HCT116 (cell line): ENCODE measurements at regions not wholly inside any gene's neighbourhood (a gene's known extent, or its start where the extent isn't known, plus 50 kb on each side); places are given as distances from the start of the nearest gene placed in this dataset.

Source experiments
- ATAC-seq: fragments of 200-7000 bp; cut with Tn5 transposase; 2 replicates; pipeline ENCODE4 v1.9.1; 2020; ENCODE audit warnings: mild to moderate bottlenecking, moderate library complexity
- BruUV-seq: library from RNA; stranded (reverse); fragments of 400-500 nt; replicated peaks from 2 replicates; lab custom pipeline; 2021; lab: Mats Ljungman, UMichigan
- CTCF ChIA-PET: fragments of 300-600 bp; sonication (Branson Sonifier 250); formaldehyde crosslinking; loops from one replicate; lab custom pipeline; 2021; ENCODE audit warnings: antibody characterized with exemption; lab: Charles Lee
- POLR2A ChIA-PET: fragments of 300-600, 350-600 bp; sonication (Branson Sonifier 250); formaldehyde crosslinking; loops from one replicate; lab custom pipeline; 2021; ENCODE audit warnings: antibody characterized with exemption; lab: Charles Lee
- RAD21 ChIA-PET, 2 experiments: fragments of 300-600 bp; sonication (Branson Sonifier 250); formaldehyde crosslinking; loops; one replicate each; lab custom pipeline; 2023; ENCODE audit warnings: low total read pairs in 2 of 2; ENCODE audit not compliant: uncharacterized antibody in 2 of 2, unreplicated experiment in 2 of 2, low non-redundant PET in 1 of 2; lab: Charles Lee
- DNase-seq: peaks from one replicate; pipeline ENCODE4 v3.0.0-alpha.2; 2010; ENCODE audit warnings: low read depth, low spot score
- H2AFZ ChIP-seq: fragments of 200-600 bp; shearing (Covaris generic), sonication (generic); 2 replicates; pipeline ENCODE4 v1.6.1; 2017; ENCODE audit warnings: low read depth, mixed run types, mixed read lengths, antibody characterized with exemption, low read length; ENCODE audit not compliant: poor library complexity, severe bottlenecking
- H3K27ac ChIP-seq: 2 replicates; pipeline ENCODE4 v1.5.1; 2012; ENCODE audit warnings: low read depth, low read length
- H3K27me3 ChIP-seq: fragments of 200-600 bp; sonication (generic); 2 replicates; pipeline ENCODE4 v1.6.1; 2016; ENCODE audit warnings: mixed run types, low read length, mixed read lengths; ENCODE audit not compliant: insufficient read depth
- H3K36me3 ChIP-seq, 2 experiments: fragments of 200-500 bp in 1 of 2; fragments of 200-600 bp in 1 of 2; sonication (Bioruptor generic) in 1 of 2; sonication (generic) in 1 of 2; 2 replicates each; pipeline versions ENCODE4 v1.5.1 to v1.6.1; 2014 to 2016; ENCODE audit warnings: low read length in 2 of 2, inconsistent platforms in 1 of 2, mixed read lengths in 1 of 2, mixed run types in 1 of 2; ENCODE audit not compliant: insufficient read depth in 2 of 2, control insufficient read depth in 1 of 2
- H3K4me1 ChIP-seq, 2 experiments: fragments of 200-600 bp in 1 of 2; sonication (generic) in 1 of 2; 2 replicates each; pipeline versions ENCODE4 v1.5.1 to v1.6.1; 2012 to 2017; ENCODE audit warnings: low read length in 2 of 2, inconsistent platforms in 1 of 2, mild to moderate bottlenecking in 1 of 2, mixed read lengths in 1 of 2, mixed run types in 1 of 2, moderate library complexity in 1 of 2; ENCODE audit not compliant: insufficient read depth in 2 of 2, control insufficient read depth in 1 of 2
- H3K4me2 ChIP-seq: fragments of 200-600 bp; sonication (generic); 2 replicates; pipeline ENCODE4 v1.6.1; 2017; ENCODE audit warnings: mixed run types, low read length, mixed read lengths
- H3K4me3 ChIP-seq, 2 experiments: fragments of 200-600 bp in 1 of 2; sonication (generic) in 1 of 2; replicated peaks in 1 of 2; 2 replicates each; pipeline ENCODE4 v1.5.1; 2011 to 2016; ENCODE audit warnings: low read length in 2 of 2, control low read depth in 1 of 2, low read depth in 1 of 2, mild to moderate bottlenecking in 1 of 2, mixed read lengths in 1 of 2, mixed run types in 1 of 2
- H3K79me2 ChIP-seq: fragments of 200-600 bp; sonication (generic); 2 replicates; pipeline ENCODE4 v1.6.1; 2017; ENCODE audit warnings: mild to moderate bottlenecking, mixed run types, low read length, moderate library complexity, mixed read lengths; ENCODE audit not compliant: insufficient read depth
- H3K9ac ChIP-seq: fragments of 200-600 bp; sonication (generic); 2 replicates; pipeline ENCODE4 v1.6.1; 2016; ENCODE audit warnings: low read length, mixed read lengths
- H3K9me2 ChIP-seq: fragments of 200-600 bp; sonication (generic), shearing (Covaris generic); 2 replicates; pipeline ENCODE4 v1.6.1; 2017; ENCODE audit warnings: mixed run types, mild to moderate bottlenecking, moderate library complexity; ENCODE audit not compliant: insufficient read depth
- H3K9me3 ChIP-seq, 2 experiments: fragments of 200-500 bp in 1 of 2; fragments of 200-600 bp in 1 of 2; sonication (Bioruptor generic) in 1 of 2; sonication (generic) in 1 of 2; 2 replicates each; pipeline ENCODE4 v1.6.1; 2014 to 2017; ENCODE audit warnings: low read length in 2 of 2, mixed read lengths in 2 of 2, inconsistent platforms in 1 of 2, low read depth in 1 of 2, mild to moderate bottlenecking in 1 of 2, mixed run types in 1 of 2, moderate library complexity in 1 of 2; ENCODE audit not compliant: control insufficient read depth in 1 of 2, insufficient read depth in 1 of 2
- H4K20me1 ChIP-seq: fragments of 200-600 bp; sonication (generic), shearing (Covaris generic); 2 replicates; pipeline ENCODE4 v1.6.1; 2017; ENCODE audit warnings: mixed run types, mild to moderate bottlenecking, moderate library complexity; ENCODE audit not compliant: insufficient read depth
- CEBPB ChIP-seq: IDR thresholded peaks from 2 replicates; pipeline ENCODE4 v1.6.1; 2012; ENCODE audit warnings: low read depth
- EGR1 ChIP-seq: IDR thresholded peaks from 2 replicates; pipeline ENCODE4 v1.6.1; 2012; ENCODE audit warnings: low read depth
- ELF1 ChIP-seq: IDR thresholded peaks from 2 replicates; pipeline ENCODE4 v1.6.1; 2012; ENCODE audit warnings: low read depth, borderline replicate concordance
- FOSL1 ChIP-seq: IDR thresholded peaks from 2 replicates; pipeline ENCODE4 v1.6.1; 2012; ENCODE audit warnings: low read depth
- JUND ChIP-seq: IDR thresholded peaks from 2 replicates; pipeline ENCODE4 v1.6.1; 2012
- MAX ChIP-seq: IDR thresholded peaks from 2 replicates; pipeline ENCODE4 v1.6.1; 2012
- POLR2A ChIP-seq: IDR thresholded peaks from 2 replicates; pipeline ENCODE4 v1.7.0; 2011; ENCODE audit warnings: borderline replicate concordance; ENCODE audit not compliant: insufficient read depth, insufficient read length; ENCODE audit errors: extremely low read depth
- POLR2AphosphoS5 ChIP-seq: IDR thresholded peaks from 2 replicates; pipeline ENCODE4 v1.6.1; 2011; ENCODE audit warnings: mild to moderate bottlenecking, low read depth, low read length, moderate library complexity
- RAD21 ChIP-seq: IDR thresholded peaks from 2 replicates; pipeline ENCODE4 v1.6.1; 2012; ENCODE audit warnings: low read depth, mild to moderate bottlenecking
- REST ChIP-seq: IDR thresholded peaks from 2 replicates; pipeline ENCODE4 v1.6.1; 2012; ENCODE audit warnings: low read depth
- SIN3A ChIP-seq: IDR thresholded peaks from 2 replicates; pipeline ENCODE4 v1.6.1; 2012; ENCODE audit warnings: low read depth
- SP1 ChIP-seq: IDR thresholded peaks from 2 replicates; pipeline ENCODE4 v1.6.1; 2012; ENCODE audit warnings: low read depth
- YY1 ChIP-seq: IDR thresholded peaks from 2 replicates; pipeline ENCODE4 v1.6.1; 2011; ENCODE audit warnings: low read length, low read depth, moderate library complexity, mild to moderate bottlenecking; ENCODE audit not compliant: insufficient replicate concordance; ENCODE audit errors: extremely low read depth
- ZBTB33 ChIP-seq: IDR thresholded peaks from 2 replicates; pipeline ENCODE4 v1.6.1; 2011; ENCODE audit warnings: mild to moderate bottlenecking, low read length, moderate library complexity; ENCODE audit not compliant: insufficient replicate concordance; ENCODE audit errors: extremely low read depth
- ZFX ChIP-seq: fragments of 450-650 bp; IDR thresholded peaks from 2 replicates; pipeline ENCODE4 v1.6.1; 2017
- intact Hi-C: fragments of 100-400 bp; cut with micrococcal nuclease; formaldehyde crosslinking; loops from 2 replicates; pipeline ENCODE4 v1.10.0; 2022

GRCh38 chr1:59193443-59194093 lies 103.3 kb upstream of the FGGY start:
- Histone ChIP-seq H3K27me3 (no peaks in the 10 kb centered on the region), H3K9ac (no peak overlapping the region), H3K9me2 (no peaks in the 10 kb centered on the region), H3K4me1 (peaks cover 0 to 5% of the 10 kb centered on the region in 2 experiments; a peak in 2 of 4 replicates), H4K20me1 (no peaks in the 10 kb centered on the region), H2AFZ (no peak overlapping the region), H3K36me3 (no peaks in the 10 kb centered on the region), H3K79me2 (no peaks in the 10 kb centered on the region), H3K4me3 (no peak overlapping the region), H3K27ac (no peak overlapping the region), H3K4me2 (no peak overlapping the region), H3K9me3 (no peaks in the 10 kb centered on the region)
- CTCF ChIA-PET: no interaction called here
- DNase-seq (no peak), ATAC-seq (no peak)
- TF ChIP-seq ZFX (no peak), CEBPB (no peak), ELF1 (no peak), MAX (no peak), RAD21 (no peak), SP1 (no peak), POLR2A (no peak), YY1 (no peak), FOSL1 (no peak), POLR2AphosphoS5 (no peak), JUND (no peak), EGR1 (no peak), ZBTB33 (no peak), REST (no peak), SIN3A (no peak)
- no TSS peak for BruUV-seq
- POLR2A ChIA-PET: no interaction called here
- intact Hi-C loops: no loop called here
- RAD21 ChIA-PET: no interaction called here
